Esophagus muscularis mucosa (tissue), 4 donors: ENCODE measurements at regions not wholly inside any gene's neighbourhood (a gene's known extent, or its start where the extent isn't known, plus 50 kb on each side); places are given as distances from the start of the nearest gene placed in this dataset.
A peak's percentile ranks its signal among the peaks of the same experiment; 100 is the strongest.

Experiments
- DNase-seq: peaks from one replicate; pipeline ENCODE4 v3.0.0-alpha.2; 2017; ENCODE audit errors: extremely low spot score
- H3K27ac ChIP-seq, 4 donors: fragments of 200-600 bp; sonication (generic); replicated peaks in 1 of 4; 1 replicate in 3 of 4; 2 replicates in 1 of 4; pipeline ENCODE4 v1.5.1; 2016 to 2019; ENCODE audit warnings: mild to moderate bottlenecking in 1 of 4
- H3K27me3 ChIP-seq, 4 donors: fragments of 200-600 bp; sonication (generic); one replicate each; pipeline versions ENCODE4 v1.5.1 to v1.6.0; 2016 to 2019
- H3K36me3 ChIP-seq, 4 donors: fragments of 200-600 bp; sonication (generic); one replicate each; pipeline ENCODE4 v1.5.1; 2016 to 2019
- H3K4me1 ChIP-seq, 4 donors: fragments of 200-600 bp; sonication (generic); one replicate each; pipeline ENCODE4 v1.5.1; 2016 to 2019
- H3K4me3 ChIP-seq, 4 donors: fragments of 200-600 bp; sonication (generic); 1 replicate in 2 of 4; 2 replicates in 2 of 4; pipeline ENCODE4 v1.5.1; 2016 to 2019; ENCODE audit warnings: mild to moderate bottlenecking in 4 of 4, moderate library complexity in 1 of 4
- H3K9me3 ChIP-seq, 4 donors: fragments of 200-600 bp; sonication (generic); 1 replicate in 3 of 4; 2 replicates in 1 of 4; pipeline ENCODE4 v1.5.1; 2016 to 2019
- EP300 ChIP-seq: sonication (generic); formaldehyde crosslinking; IDR thresholded peaks from one replicate; pipeline ENCODE4 v1.6.1; 2017; ENCODE audit warnings: antibody characterized with exemption
- POLR2A ChIP-seq: fragments of 450-650 bp; IDR thresholded peaks from one replicate; pipeline ENCODE4 v1.6.1; 2017; ENCODE audit warnings: antibody characterized with exemption, moderate library complexity, mild to moderate bottlenecking, low read depth
- POLR2AphosphoS5 ChIP-seq, 2 donors: sonication (generic); formaldehyde crosslinking; IDR thresholded peaks; one replicate each; pipeline ENCODE4 v1.6.1; 2017; ENCODE audit warnings: antibody characterized with exemption in 2 of 2
- WGBS: methylation state at CpG from one replicate; pipeline ENCODE4 v1.1.5; 2018; 5-methylcytosine and 5-hydroxymethylcytosine counted together
- intact Hi-C: fragments of 100-400 bp; cut with DNase I; formaldehyde crosslinking; loops from one replicate; pipeline ENCODE4 v1.15.1; 2023
- TF ChIP-seq, protein P1 (sequence below), 3 experiments: fragments of 200-600 bp in 2 of 3; fragments of 450-650 bp in 1 of 3; sonication (generic) in 2 of 3; IDR thresholded peaks; one replicate each; pipeline ENCODE4 v1.5.1; 2017 to 2019; ENCODE audit warnings: antibody characterized with exemption in 3 of 3, mild to moderate bottlenecking in 2 of 3, moderate library complexity in 1 of 3

- Histone ChIP-seq H3K27me3 (no peaks in the 10 kb centered on the region), H3K27ac (no peak overlapping the region), H3K4me3 (no peak overlapping the region), H3K9me3 (no peaks in the 10 kb centered on the region), H3K36me3 (no peaks in the 10 kb centered on the region), H3K4me1 (peaks cover 0 to 11% (median 10%) of the 10 kb centered on the region in 4 donors)
- WGBS = 39% methylated on average over 7 of the region's 7 CpGs
- TF ChIP-seq, protein P1, sequence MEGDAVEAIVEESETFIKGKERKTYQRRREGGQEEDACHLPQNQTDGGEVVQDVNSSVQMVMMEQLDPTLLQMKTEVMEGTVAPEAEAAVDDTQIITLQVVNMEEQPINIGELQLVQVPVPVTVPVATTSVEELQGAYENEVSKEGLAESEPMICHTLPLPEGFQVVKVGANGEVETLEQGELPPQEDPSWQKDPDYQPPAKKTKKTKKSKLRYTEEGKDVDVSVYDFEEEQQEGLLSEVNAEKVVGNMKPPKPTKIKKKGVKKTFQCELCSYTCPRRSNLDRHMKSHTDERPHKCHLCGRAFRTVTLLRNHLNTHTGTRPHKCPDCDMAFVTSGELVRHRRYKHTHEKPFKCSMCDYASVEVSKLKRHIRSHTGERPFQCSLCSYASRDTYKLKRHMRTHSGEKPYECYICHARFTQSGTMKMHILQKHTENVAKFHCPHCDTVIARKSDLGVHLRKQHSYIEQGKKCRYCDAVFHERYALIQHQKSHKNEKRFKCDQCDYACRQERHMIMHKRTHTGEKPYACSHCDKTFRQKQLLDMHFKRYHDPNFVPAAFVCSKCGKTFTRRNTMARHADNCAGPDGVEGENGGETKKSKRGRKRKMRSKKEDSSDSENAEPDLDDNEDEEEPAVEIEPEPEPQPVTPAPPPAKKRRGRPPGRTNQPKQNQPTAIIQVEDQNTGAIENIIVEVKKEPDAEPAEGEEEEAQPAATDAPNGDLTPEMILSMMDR (IDR thresholded peaks at IDR 0.05) = no peak
- TF ChIP-seq EP300 = no peak
- no peak for TF ChIP-seq POLR2A
- no peak for TF ChIP-seq POLR2AphosphoS5 (IDR thresholded peaks at IDR 0.05)
- peak; percentile 77 for DNase-seq
- intact Hi-C loops = no loop called here
Observed at GRCh38 chr7:30212701-30213111, 71.7 kb upstream of the ZNRF2 start.

- no peak for DNase-seq
- H3K4me1 ChIP-seq = peaks cover 0 to 11% (median 10%) of the 10 kb centered on the region in 4 donors
- no peak overlapping the region for H3K4me3 ChIP-seq
- H3K27ac ChIP-seq = no peak overlapping the region
- intact Hi-C loops = no loop called here
- H3K27me3 ChIP-seq = no peaks in the 10 kb centered on the region
- no peaks in the 10 kb centered on the region for H3K36me3 ChIP-seq
- TF ChIP-seq, protein P1 (IDR thresholded peaks at IDR 0.05) = no peak
- no peak for TF ChIP-seq POLR2A
- TF ChIP-seq POLR2AphosphoS5 (IDR thresholded peaks at IDR 0.05) = no peak
- TF ChIP-seq EP300 = no peak
- H3K9me3 ChIP-seq = no peaks in the 10 kb centered on the region
Observed at GRCh38 chr7:30213637-30214036, 70.8 kb upstream of the ZNRF2 start.

DNA sequence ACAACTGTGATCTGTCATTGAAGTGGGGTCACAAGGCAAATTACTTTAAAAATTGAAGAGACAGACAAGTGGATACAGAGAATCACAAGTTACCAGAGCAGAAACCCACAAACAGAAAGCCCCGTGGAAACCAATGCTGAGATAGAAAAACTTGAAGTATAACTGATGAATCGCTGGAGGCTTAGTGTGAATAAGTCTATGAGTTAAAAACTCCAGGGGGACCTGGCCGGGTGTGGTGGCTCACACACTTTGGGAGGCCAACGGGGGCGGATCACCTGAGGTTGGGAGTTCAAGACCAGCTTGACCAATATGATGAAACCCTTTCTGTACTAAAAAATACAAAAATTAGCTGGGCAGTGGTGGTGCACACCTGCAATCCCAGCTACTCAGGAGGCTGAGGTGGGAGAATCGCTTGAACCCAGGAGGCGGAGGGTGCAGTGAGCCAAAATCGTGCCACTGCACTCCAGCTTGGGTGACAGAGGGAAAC is 69.7 kb upstream of the ZNRF2 start:
- WGBS = 95% methylated on average over 8 of the region's 8 CpGs
- no peak overlapping the region for H3K27ac ChIP-seq
- peaks cover 0 to 11% (median 10%) of the 10 kb centered on the region in 4 donors for H3K4me1 ChIP-seq
- no peaks in the 10 kb centered on the region for H3K36me3 ChIP-seq
- H3K9me3 ChIP-seq = peaks cover 0 to 8% (median 0%) of the 10 kb centered on the region in 4 donors
- no peak for TF ChIP-seq POLR2A
- TF ChIP-seq, protein P1 (IDR thresholded peaks at IDR 0.05) = no peak
- peak; percentile 57 for DNase-seq
- intact Hi-C loops = no loop called here
- H3K4me3 ChIP-seq = no peak overlapping the region
- H3K27me3 ChIP-seq = no peaks in the 10 kb centered on the region

DNA sequence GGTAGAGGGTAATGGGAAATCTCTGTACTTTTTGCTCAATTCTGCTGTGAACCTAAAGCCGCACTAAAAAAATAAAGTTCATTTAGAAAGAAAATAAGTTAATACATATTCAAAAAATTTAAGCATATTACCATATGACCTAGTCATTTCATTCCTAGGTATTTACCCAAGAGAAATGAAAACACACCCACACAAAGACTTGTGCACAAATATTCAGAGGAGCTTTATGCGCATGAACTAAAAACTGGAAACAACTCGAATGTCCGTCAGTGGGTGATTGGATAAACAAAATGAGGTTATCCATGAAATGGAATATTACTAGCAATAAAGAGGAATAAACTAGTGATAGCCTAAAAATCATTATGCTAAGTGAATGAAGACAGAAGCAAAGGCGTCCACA is 62.6 kb upstream of the ZNRF2 start:
- Histone ChIP-seq H3K4me3 (no peak overlapping the region), H3K4me1 (peaks cover 15 to 23% (median 19%) of the 10 kb centered on the region in 4 donors), H3K27ac (no peak overlapping the region), H3K27me3 (no peaks in the 10 kb centered on the region), H3K36me3 (no peaks in the 10 kb centered on the region), H3K9me3 (peaks cover 0 to 18% (median 5%) of the 10 kb centered on the region in 4 donors)
- TF ChIP-seq POLR2A (no peak), EP300 (no peak), POLR2AphosphoS5 (IDR thresholded peaks at IDR 0.05) (no peak)
- TF ChIP-seq, protein P1 (IDR thresholded peaks at IDR 0.05) = no peak
- intact Hi-C loops = no loop called here
- no peak for DNase-seq
- 96% methylated on average over 5 of the region's 5 CpGs for WGBS
